ENCODE measurements at regions not wholly inside any gene's neighbourhood (a gene's known extent, or its start where the extent isn't known, plus 50 kb on each side); places are given as distances from the start of the nearest gene placed in this dataset.

GRCh38 chr20:7754102-7754501, 186.2 kb downstream of the HAO1 start (continued):
- TF ChIP-seq USF2 (IDR thresholded peaks at IDR 0.05) (no peak), POLR2AphosphoS2 (conservative IDR thresholded peaks at IDR 0.05; ENCODE audit: low read length) (no peak), EHMT2 (IDR thresholded peaks at IDR 0.05; ENCODE audit: low read depth) (no peak), RCOR1 (IDR thresholded peaks at IDR 0.05; ENCODE audit: low read depth, low read length) (no peak), TFCP2L1 (CRISPR knock-in tag; IDR thresholded peaks at IDR 0.05) (no peak), CBX2 (IDR thresholded peaks at IDR 0.05; ENCODE audit: borderline replicate concordance, low read depth) (no peak)

- Histone ChIP-seq H3K4me3 (no peak overlapping the region), H3K9me3 (0 out of 3 replicates have a peak, but pooled peaks cover 2% of the 10 kb centered on the region), H3K4me2 (no peak overlapping the region), H3K27ac (no peak overlapping the region), H3K4me1 (no peaks in the 10 kb centered on the region)
- ATAC-seq (no peak), DNase-seq (ENCODE audit: low read depth in 1 of 2, low spot score in 1 of 2) (no peak), FAIRE-seq (no peak)
- POLR2A ChIA-PET = no interaction called here
- WGBS (ENCODE audit: missing lambda C conversion rate) = 9% methylated on average over 3 of the region's 3 CpGs
- TF ChIP-seq ELK1 (IDR thresholded peaks at IDR 0.05; ENCODE audit: low read depth, low read length) = no peak
- TF ChIP-seq PHF8 (IDR thresholded peaks at IDR 0.05; ENCODE audit: borderline replicate concordance, low read depth) = no peak
- no peak for TF ChIP-seq ZFP36 (IDR thresholded peaks at IDR 0.05; ENCODE audit: borderline replicate concordance, partially characterized antibody)
- TF ChIP-seq CBX8 (IDR thresholded peaks at IDR 0.05) = no peak
- TF ChIP-seq JUNB (IDR thresholded peaks at IDR 0.05) = no peak
- no peak for TF ChIP-seq ESRRA (IDR thresholded peaks at IDR 0.05; ENCODE audit: borderline replicate concordance, low read length)
- no peak for TF ChIP-seq KDM5A (IDR thresholded peaks at IDR 0.05)
- TF ChIP-seq MAFK (IDR thresholded peaks at IDR 0.05; ENCODE audit: partially characterized antibody) = no peak
- no peak for TF ChIP-seq TFCP2L1 (CRISPR knock-in tag; IDR thresholded peaks at IDR 0.05)
- no peak for TF ChIP-seq RARB (CRISPR knock-in tag; IDR thresholded peaks at IDR 0.05)
- TF ChIP-seq NR3C1 (IDR thresholded peaks at IDR 0.05) = no peak
- TF ChIP-seq RFX5 (IDR thresholded peaks at IDR 0.05) = no peak
- TF ChIP-seq ZSCAN20 (CRISPR knock-in tag; IDR thresholded peaks at IDR 0.05) = no peak
- no peak for TF ChIP-seq FOSB (CRISPR knock-in tag; IDR thresholded peaks at IDR 0.05)
- TF ChIP-seq SMC3 (IDR thresholded peaks at IDR 0.05) = no peak
- TF ChIP-seq HEYL (CRISPR knock-in tag; IDR thresholded peaks at IDR 0.05) = no peak
- no peak for TF ChIP-seq GATA3 (IDR thresholded peaks at IDR 0.05; ENCODE audit: borderline replicate concordance)
- no peak for TF ChIP-seq HOXB5 (CRISPR knock-in tag; IDR thresholded peaks at IDR 0.05)
- no peak for TF ChIP-seq HOXB13 (CRISPR knock-in tag; IDR thresholded peaks at IDR 0.05; ENCODE audit: low read depth)
- no peak for TF ChIP-seq ATOH8 (CRISPR knock-in tag; IDR thresholded peaks at IDR 0.05; ENCODE audit: low read depth)
- CTCF ChIA-PET = no interaction called here
These were observed 181.9 kb downstream of the HAO1 start for GRCh38 chr20:7758406-7758805.

- no peak for ATAC-seq
- no peak for TF ChIP-seq SMC3 (IDR thresholded peaks at IDR 0.05)
- Histone ChIP-seq H3K4me3 (no peak overlapping the region), H3K27ac (no peak overlapping the region), H3K4me2 (no peak overlapping the region), H3K4me1 (no peaks in the 10 kb centered on the region), H3K9me3 (no peaks in the 10 kb centered on the region)
- no peak for DNase-seq (ENCODE audit: low read depth in 1 of 2, low spot score in 1 of 2)
- ChIA-PET POLR2A (no interaction called here), CTCF (no interaction called here)
- no peak for FAIRE-seq
- 40% methylated on average over 1 of the region's 1 CpG for WGBS (ENCODE audit: missing lambda C conversion rate)
These were observed 179.8 kb downstream of the HAO1 start for GRCh38 chr20:7760247-7761031.

Measured in A549 (cell line).